ENCODE measurements at regions not wholly inside any gene's neighbourhood (a gene's known extent, or its start where the extent isn't known, plus 50 kb on each side); places are given as distances from the start of the nearest gene placed in this dataset.

DNA sequence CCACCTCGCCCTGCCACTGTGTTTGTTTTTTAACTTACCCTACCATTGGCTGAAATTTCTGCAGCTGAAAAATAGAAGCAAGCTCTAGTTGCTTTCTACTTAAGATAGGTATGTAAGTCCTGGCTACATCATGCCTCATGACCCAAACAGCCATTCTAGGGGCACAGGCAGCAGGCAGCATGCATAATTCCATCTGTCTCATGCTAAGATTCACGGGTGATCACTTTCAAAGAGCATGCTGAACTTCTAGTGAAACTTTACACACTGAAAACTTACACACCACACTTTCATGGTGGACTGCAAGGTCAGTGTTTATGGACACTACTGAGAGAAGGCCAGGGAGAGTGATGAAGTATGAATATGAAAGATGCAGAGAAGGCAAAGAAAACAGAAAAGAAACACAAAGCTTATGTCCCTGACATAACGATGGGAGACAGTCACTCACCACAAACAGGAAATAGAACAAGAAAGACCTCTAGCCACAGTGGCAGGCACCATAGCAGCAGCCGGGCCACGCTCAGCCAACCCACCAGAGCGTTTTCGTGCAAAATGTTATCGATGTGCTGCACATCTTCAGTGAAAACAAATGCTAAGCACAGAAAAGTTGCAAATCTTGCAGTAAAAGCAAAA, 102.3 kb upstream of the TIAM1 start (continued):
- TF ChIP-seq, protein P1, sequence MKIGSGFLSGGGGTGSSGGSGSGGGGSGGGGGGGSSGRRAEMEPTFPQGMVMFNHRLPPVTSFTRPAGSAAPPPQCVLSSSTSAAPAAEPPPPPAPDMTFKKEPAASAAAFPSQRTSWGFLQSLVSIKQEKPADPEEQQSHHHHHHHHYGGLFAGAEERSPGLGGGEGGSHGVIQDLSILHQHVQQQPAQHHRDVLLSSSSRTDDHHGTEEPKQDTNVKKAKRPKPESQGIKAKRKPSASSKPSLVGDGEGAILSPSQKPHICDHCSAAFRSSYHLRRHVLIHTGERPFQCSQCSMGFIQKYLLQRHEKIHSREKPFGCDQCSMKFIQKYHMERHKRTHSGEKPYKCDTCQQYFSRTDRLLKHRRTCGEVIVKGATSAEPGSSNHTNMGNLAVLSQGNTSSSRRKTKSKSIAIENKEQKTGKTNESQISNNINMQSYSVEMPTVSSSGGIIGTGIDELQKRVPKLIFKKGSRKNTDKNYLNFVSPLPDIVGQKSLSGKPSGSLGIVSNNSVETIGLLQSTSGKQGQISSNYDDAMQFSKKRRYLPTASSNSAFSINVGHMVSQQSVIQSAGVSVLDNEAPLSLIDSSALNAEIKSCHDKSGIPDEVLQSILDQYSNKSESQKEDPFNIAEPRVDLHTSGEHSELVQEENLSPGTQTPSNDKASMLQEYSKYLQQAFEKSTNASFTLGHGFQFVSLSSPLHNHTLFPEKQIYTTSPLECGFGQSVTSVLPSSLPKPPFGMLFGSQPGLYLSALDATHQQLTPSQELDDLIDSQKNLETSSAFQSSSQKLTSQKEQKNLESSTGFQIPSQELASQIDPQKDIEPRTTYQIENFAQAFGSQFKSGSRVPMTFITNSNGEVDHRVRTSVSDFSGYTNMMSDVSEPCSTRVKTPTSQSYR (CRISPR knock-in tag; IDR thresholded peaks at IDR 0.05) = no peak
- TF ChIP-seq E2F1 (CRISPR knock-in tag; IDR thresholded peaks at IDR 0.05) = no peak
- TF ChIP-seq PRRX2 (CRISPR knock-in tag; IDR thresholded peaks at IDR 0.05) = no peak
- no peak for TF ChIP-seq FOXK1 (CRISPR knock-in tag; IDR thresholded peaks at IDR 0.05)
- no peak for TF ChIP-seq E2F4 (CRISPR knock-in tag; IDR thresholded peaks at IDR 0.05; ENCODE audit: borderline replicate concordance, low read depth)
- no peak for TF ChIP-seq SMAD3 (CRISPR knock-in tag; IDR thresholded peaks at IDR 0.05; ENCODE audit: borderline replicate concordance)
- no peak for TF ChIP-seq ZNF396 (CRISPR knock-in tag; IDR thresholded peaks at IDR 0.05; ENCODE audit: borderline replicate concordance)

DNA sequence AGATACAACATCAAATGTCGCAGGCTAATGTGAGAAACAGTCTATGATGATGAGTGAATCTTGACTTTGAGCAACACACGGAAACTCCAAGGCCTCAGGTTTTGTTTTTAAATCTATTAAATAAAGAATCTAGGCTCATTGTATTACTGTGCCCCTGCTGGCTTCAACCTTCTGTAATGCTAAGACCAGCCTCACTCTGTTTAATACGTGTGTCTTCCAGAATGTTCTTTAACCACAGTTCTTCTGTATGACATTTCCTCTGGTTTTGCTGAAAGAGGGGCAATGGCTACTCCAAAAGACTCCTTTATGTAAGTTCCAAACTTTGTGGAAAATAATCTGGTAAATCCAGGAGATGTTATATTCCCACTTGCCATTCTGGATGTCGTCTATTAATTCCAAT, 101.1 kb upstream of the TIAM1 start:
- Mint-ChIP-seq H3K27ac (no peak overlapping the region), H3K4me1 (peaks cover 15% of the 10 kb centered on the region), H3K36me3 (peaks cover 17% of the 10 kb centered on the region), H3K4me3 (no peak overlapping the region), H3K27me3 (ENCODE audit: low read depth) (no peaks in the 10 kb centered on the region), H3K9me3 (peaks cover 21% of the 10 kb centered on the region)
- CTCF ChIA-PET = interaction anchor here (0.5 kb wide), 1 partner anchor 11 kb away, joined by 3 read pairs; no protein-coding TSS in a partner anchor
- POLR2A ChIA-PET = no interaction called here
- DNase-seq (ENCODE audit: low spot score) (no peak), ATAC-seq (peak; percentile 60)
- no peak for TF ChIP-seq OVOL2 (CRISPR knock-in tag; IDR thresholded peaks at IDR 0.05; ENCODE audit: borderline replicate concordance)
- TF ChIP-seq AFF4 (CRISPR knock-in tag; IDR thresholded peaks at IDR 0.05; ENCODE audit: borderline replicate concordance) = no peak
- TF ChIP-seq, protein P2, sequence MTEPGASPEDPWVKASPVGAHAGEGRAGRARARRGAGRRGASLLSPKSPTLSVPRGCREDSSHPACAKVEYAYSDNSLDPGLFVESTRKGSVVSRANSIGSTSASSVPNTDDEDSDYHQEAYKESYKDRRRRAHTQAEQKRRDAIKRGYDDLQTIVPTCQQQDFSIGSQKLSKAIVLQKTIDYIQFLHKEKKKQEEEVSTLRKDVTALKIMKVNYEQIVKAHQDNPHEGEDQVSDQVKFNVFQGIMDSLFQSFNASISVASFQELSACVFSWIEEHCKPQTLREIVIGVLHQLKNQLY (CRISPR knock-in tag; IDR thresholded peaks at IDR 0.05) = no peak
- no peak for TF ChIP-seq KAT7 (CRISPR knock-in tag; IDR thresholded peaks at IDR 0.05; ENCODE audit: borderline replicate concordance)
- no peak for TF ChIP-seq NR2C2 (CRISPR knock-in tag; IDR thresholded peaks at IDR 0.05)
- TF ChIP-seq ZNF219 (CRISPR knock-in tag; IDR thresholded peaks at IDR 0.05; ENCODE audit: borderline replicate concordance) = no peak
- no peak for TF ChIP-seq STAT6 (CRISPR knock-in tag; conservative IDR thresholded peaks at IDR 0.05; ENCODE audit: low read depth)
- TF ChIP-seq, protein P1 (CRISPR knock-in tag; IDR thresholded peaks at IDR 0.05) = no peak
- no peak for TF ChIP-seq E2F1 (CRISPR knock-in tag; IDR thresholded peaks at IDR 0.05)
- TF ChIP-seq FOXP4 (CRISPR knock-in tag; IDR thresholded peaks at IDR 0.05) = no peak

Measured in WTC11 (cell line).